ENCODE measurements at regions not wholly inside any gene's neighbourhood (a gene's known extent, or its start where the extent isn't known, plus 50 kb on each side); places are given as distances from the start of the nearest gene placed in this dataset.

DNA sequence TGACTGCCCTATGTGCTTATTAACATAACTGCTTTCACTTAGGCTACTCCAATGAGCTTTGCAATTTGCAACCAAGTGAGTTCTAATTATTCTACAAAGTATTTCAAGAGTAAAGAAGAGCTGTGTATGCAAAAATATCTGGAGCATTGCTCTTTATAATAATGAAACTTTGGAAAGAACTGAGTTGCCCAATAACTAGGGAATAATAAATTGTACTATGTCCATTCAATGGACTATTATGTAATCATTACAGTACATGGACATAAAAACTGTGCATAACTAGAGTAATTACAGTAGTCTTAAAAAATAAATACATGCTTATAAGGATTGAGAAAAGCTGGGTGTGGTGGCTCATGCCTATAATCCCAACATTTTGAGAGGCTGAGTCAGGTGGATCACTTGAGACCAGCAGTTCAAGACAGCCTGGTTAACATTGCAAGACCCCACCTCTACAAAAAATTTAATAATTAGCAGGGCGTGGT, 70.3 kb upstream of the JAK1 start:
- H3K27ac ChIP-seq (replicated peaks) = no peak overlapping the region

DNA sequence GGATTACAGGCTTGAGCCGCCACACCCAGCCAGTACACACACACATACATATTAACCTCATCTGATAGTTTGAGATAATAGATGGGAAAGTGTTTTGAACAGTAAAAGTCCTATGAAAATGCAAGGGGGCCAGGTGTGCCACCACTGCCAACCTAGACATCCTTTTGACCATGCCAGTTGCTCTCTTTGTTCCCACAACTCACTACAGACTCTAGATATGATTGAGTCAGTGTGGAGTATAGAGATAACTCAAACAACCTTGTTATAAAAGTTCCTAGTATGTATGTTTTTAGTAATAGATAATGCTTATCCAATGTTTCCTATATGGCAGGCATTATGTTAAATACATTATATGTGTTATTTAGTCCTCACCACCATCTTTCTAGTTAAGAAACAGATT, 72.7 kb upstream of the JAK1 start:
- no peak for TF ChIP-seq GABPA (IDR thresholded peaks at IDR 0.05; ENCODE audit: low read depth)
- no peak for TF ChIP-seq SPI1 (IDR thresholded peaks at IDR 0.05; ENCODE audit: borderline replicate concordance, low read depth)
- TF ChIP-seq CTCF (IDR thresholded peaks at IDR 0.05; ENCODE audit: insufficient read depth, low read length) = no peak
- TF ChIP-seq, protein P1, sequence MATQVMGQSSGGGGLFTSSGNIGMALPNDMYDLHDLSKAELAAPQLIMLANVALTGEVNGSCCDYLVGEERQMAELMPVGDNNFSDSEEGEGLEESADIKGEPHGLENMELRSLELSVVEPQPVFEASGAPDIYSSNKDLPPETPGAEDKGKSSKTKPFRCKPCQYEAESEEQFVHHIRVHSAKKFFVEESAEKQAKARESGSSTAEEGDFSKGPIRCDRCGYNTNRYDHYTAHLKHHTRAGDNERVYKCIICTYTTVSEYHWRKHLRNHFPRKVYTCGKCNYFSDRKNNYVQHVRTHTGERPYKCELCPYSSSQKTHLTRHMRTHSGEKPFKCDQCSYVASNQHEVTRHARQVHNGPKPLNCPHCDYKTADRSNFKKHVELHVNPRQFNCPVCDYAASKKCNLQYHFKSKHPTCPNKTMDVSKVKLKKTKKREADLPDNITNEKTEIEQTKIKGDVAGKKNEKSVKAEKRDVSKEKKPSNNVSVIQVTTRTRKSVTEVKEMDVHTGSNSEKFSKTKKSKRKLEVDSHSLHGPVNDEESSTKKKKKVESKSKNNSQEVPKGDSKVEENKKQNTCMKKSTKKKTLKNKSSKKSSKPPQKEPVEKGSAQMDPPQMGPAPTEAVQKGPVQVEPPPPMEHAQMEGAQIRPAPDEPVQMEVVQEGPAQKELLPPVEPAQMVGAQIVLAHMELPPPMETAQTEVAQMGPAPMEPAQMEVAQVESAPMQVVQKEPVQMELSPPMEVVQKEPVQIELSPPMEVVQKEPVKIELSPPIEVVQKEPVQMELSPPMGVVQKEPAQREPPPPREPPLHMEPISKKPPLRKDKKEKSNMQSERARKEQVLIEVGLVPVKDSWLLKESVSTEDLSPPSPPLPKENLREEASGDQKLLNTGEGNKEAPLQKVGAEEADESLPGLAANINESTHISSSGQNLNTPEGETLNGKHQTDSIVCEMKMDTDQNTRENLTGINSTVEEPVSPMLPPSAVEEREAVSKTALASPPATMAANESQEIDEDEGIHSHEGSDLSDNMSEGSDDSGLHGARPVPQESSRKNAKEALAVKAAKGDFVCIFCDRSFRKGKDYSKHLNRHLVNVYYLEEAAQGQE (IDR thresholded peaks at IDR 0.05; ENCODE audit: insufficient replicate concordance, low read depth) = no peak
- no peak overlapping the region for H3K27ac ChIP-seq (replicated peaks)
- no peak for DNase-seq (ENCODE audit: low read depth in 1 of 2, low spot score in 1 of 2)
- H3K4me3 ChIP-seq (replicated peaks; ENCODE audit: insufficient read depth, low read length) = no peak overlapping the region
- no peaks in the 10 kb centered on the region for H3K27me3 ChIP-seq (ENCODE audit: insufficient read depth, poor library complexity, severe bottlenecking)

More for the DNA sequence above, 70.3 kb upstream of the JAK1 start:
- H3K27me3 ChIP-seq (ENCODE audit: insufficient read depth, poor library complexity, severe bottlenecking) = no peaks in the 10 kb centered on the region
- H3K4me3 ChIP-seq (replicated peaks; ENCODE audit: insufficient read depth, low read length) = no peak overlapping the region
- no peak for TF ChIP-seq SPI1 (IDR thresholded peaks at IDR 0.05; ENCODE audit: borderline replicate concordance, low read depth)
- TF ChIP-seq CTCF (IDR thresholded peaks at IDR 0.05; ENCODE audit: insufficient read depth, low read length) = no peak
- TF ChIP-seq POLR2AphosphoS5 (IDR thresholded peaks at IDR 0.05; ENCODE audit: low read depth) = no peak
- TF ChIP-seq, protein P1 (IDR thresholded peaks at IDR 0.05; ENCODE audit: insufficient replicate concordance, low read depth) = no peak
- DNase-seq (ENCODE audit: low read depth in 1 of 2, low spot score in 1 of 2) = no peak

- no peak overlapping the region for H3K4me3 ChIP-seq (replicated peaks; ENCODE audit: insufficient read depth, low read length)
- TF ChIP-seq GABPA (IDR thresholded peaks at IDR 0.05; ENCODE audit: low read depth) (no peak), CTCF (IDR thresholded peaks at IDR 0.05; ENCODE audit: insufficient read depth, low read length) (no peak), POLR2AphosphoS5 (IDR thresholded peaks at IDR 0.05; ENCODE audit: low read depth) (no peak), SPI1 (IDR thresholded peaks at IDR 0.05; ENCODE audit: borderline replicate concordance, low read depth) (no peak)
- TF ChIP-seq, protein P1 (IDR thresholded peaks at IDR 0.05; ENCODE audit: insufficient replicate concordance, low read depth) = no peak
- DNase-seq (ENCODE audit: low read depth in 1 of 2, low spot score in 1 of 2) = no peak
Observed at GRCh38 chr1:65039508-65039907, 73.2 kb upstream of the JAK1 start.

More at GRCh38 chr1:65039508-65039907, 73.2 kb upstream of the JAK1 start:
- H3K27ac ChIP-seq (replicated peaks) = no peak overlapping the region
- no peaks in the 10 kb centered on the region for H3K27me3 ChIP-seq (ENCODE audit: insufficient read depth, poor library complexity, severe bottlenecking)

Data from HL-60 (cell line).